GM23338 (cell line): ENCODE measurements at regions not wholly inside any gene's neighbourhood (a gene's known extent, or its start where the extent isn't known, plus 50 kb on each side); places are given as distances from the start of the nearest gene placed in this dataset.

Experiments used
- ATAC-seq: fragments of 200-7000 bp; cut with Tn5 transposase; 3 replicates; pipeline ENCODE4 v1.9.1; 2020
- DNase-seq: peaks from one replicate; pipeline ENCODE4 v3.0.0-alpha.2; 2015; ENCODE audit warnings: low spot score
- H2AFZ ChIP-seq: fragments of 200-600 bp; sonication (generic); 2 replicates; pipeline ENCODE4 v1.8.0; 2016; ENCODE audit warnings: antibody characterized with exemption, mild to moderate bottlenecking, moderate library complexity
- H3F3A ChIP-seq: fragments of 200-600 bp; sonication (generic); replicated peaks from 2 replicates; pipeline ENCODE4 v1.8.0; 2017; ENCODE audit warnings: antibody characterized with exemption, mixed run types, low read depth
- H3K27ac ChIP-seq: fragments of 200-600 bp; sonication (generic); 2 replicates; pipeline ENCODE4 v1.6.1; 2016; ENCODE audit warnings: low read depth
- H3K27me3 ChIP-seq: fragments of 200-600 bp; sonication (generic); 2 replicates; pipeline ENCODE4 v1.8.0; 2016; ENCODE audit warnings: mild to moderate bottlenecking, mixed run types, moderate library complexity; ENCODE audit not compliant: insufficient read depth
- H3K36me3 ChIP-seq: fragments of 200-600 bp; sonication (generic); 2 replicates; pipeline ENCODE4 v1.8.0; 2016; ENCODE audit warnings: mild to moderate bottlenecking; ENCODE audit not compliant: insufficient read depth
- H3K4me1 ChIP-seq: fragments of 200-600 bp; sonication (generic); 2 replicates; pipeline ENCODE4 v1.8.0; 2016; ENCODE audit warnings: mild to moderate bottlenecking, moderate library complexity; ENCODE audit not compliant: insufficient read depth
- H3K4me2 ChIP-seq: fragments of 200-600 bp; sonication (generic); 2 replicates; pipeline ENCODE4 v1.7.1; 2017; ENCODE audit warnings: mixed run types
- H3K4me3 ChIP-seq: fragments of 200-600 bp; sonication (generic); 2 replicates; pipeline ENCODE4 v1.6.1; 2016; ENCODE audit warnings: mixed run types
- H3K79me2 ChIP-seq: fragments of 200-600 bp; sonication (generic); replicated peaks from 2 replicates; pipeline ENCODE4 v1.8.0; 2017; ENCODE audit warnings: mild to moderate bottlenecking; ENCODE audit not compliant: insufficient read depth
- H3K9me2 ChIP-seq: fragments of 200-600 bp; sonication (generic); 2 replicates; pipeline ENCODE4 v1.8.0; 2017; ENCODE audit not compliant: insufficient read depth
- H4K20me1 ChIP-seq: fragments of 200-600 bp; sonication (generic); replicated peaks from 2 replicates; pipeline ENCODE4 v1.8.0; 2017; ENCODE audit warnings: mild to moderate bottlenecking; ENCODE audit not compliant: insufficient read depth
- H3K27ac Mint-ChIP-seq: 2 replicates; pipeline ENCODE4 v1.8.0; 2020; ENCODE audit warnings: inconsistent platforms, mild to moderate bottlenecking, moderate library complexity, mixed read lengths
- H3K27me3 Mint-ChIP-seq: 3 replicates; pipeline ENCODE4 v1.8.0; 2022; ENCODE audit warnings: low read depth, mild to moderate bottlenecking, moderate library complexity, mixed read lengths, inconsistent platforms; ENCODE audit not compliant: insufficient read depth, poor library complexity
- H3K36me3 Mint-ChIP-seq: 3 replicates; pipeline ENCODE4 v1.8.0; 2021; ENCODE audit warnings: low read depth, mild to moderate bottlenecking, inconsistent platforms, moderate library complexity, mixed read lengths
- H3K4me1 Mint-ChIP-seq: 3 replicates; pipeline ENCODE4 v1.8.0; 2020; ENCODE audit warnings: mild to moderate bottlenecking, inconsistent platforms, mixed read lengths
- H3K4me3 Mint-ChIP-seq: 3 replicates; pipeline ENCODE4 v1.8.0; 2021; ENCODE audit warnings: moderate library complexity, mild to moderate bottlenecking, inconsistent platforms, mixed read lengths
- H3K9me3 Mint-ChIP-seq: 3 replicates; pipeline ENCODE4 v1.8.0; 2020; ENCODE audit warnings: moderate library complexity, mild to moderate bottlenecking, inconsistent platforms, mixed read lengths
- CREB1 ChIP-seq: fragments of 250-450 bp; sonication (Bioruptor Pico); IDR thresholded peaks from 2 replicates; pipeline ENCODE4 v1.5.0; 2020; ENCODE audit warnings: low read depth, mild to moderate bottlenecking, moderate library complexity
- CTCF ChIP-seq, 2 experiments: fragments of 200-600 bp in 1 of 2; sonication (generic) in 1 of 2; conservative IDR thresholded peaks; 2 replicates each; pipeline versions ENCODE4 v1.5.1 to v1.6.1; 2016 to 2017; ENCODE audit warnings: antibody characterized with exemption in 2 of 2, low read depth in 2 of 2, mild to moderate bottlenecking in 2 of 2, moderate library complexity in 1 of 2
- ETS1 ChIP-seq: IDR thresholded peaks from 2 replicates; pipeline ENCODE4 v1.6.1; 2016; ENCODE audit warnings: antibody characterized with exemption
- EZH2 ChIP-seq: fragments of 200-600 bp; sonication (generic); IDR thresholded peaks from one replicate; pipeline ENCODE4 v1.8.0; 2017; ENCODE audit warnings: antibody characterized with exemption, mild to moderate bottlenecking, low read depth; ENCODE audit not compliant: unreplicated experiment
- EZH2phosphoT487 ChIP-seq: fragments of 200-600 bp; sonication (generic); IDR thresholded peaks from one replicate; pipeline ENCODE4 v1.8.1; 2018; ENCODE audit warnings: antibody characterized with exemption; ENCODE audit not compliant: unreplicated experiment
- JUNB ChIP-seq: IDR thresholded peaks from one replicate; pipeline ENCODE4 v1.6.1; 2016; ENCODE audit warnings: antibody characterized with exemption; ENCODE audit not compliant: unreplicated experiment
- NANOG ChIP-seq: IDR thresholded peaks from 2 replicates; pipeline ENCODE4 v1.6.1; 2016; ENCODE audit warnings: antibody characterized with exemption, borderline replicate concordance
- POLR2AphosphoS5 ChIP-seq: IDR thresholded peaks from 2 replicates; pipeline ENCODE4 v1.6.1; 2016; ENCODE audit warnings: antibody characterized with exemption, low read depth
- REST ChIP-seq: IDR thresholded peaks from one replicate; pipeline ENCODE4 v1.6.1; 2018; ENCODE audit warnings: antibody characterized with exemption; ENCODE audit not compliant: unreplicated experiment
- STAT1 ChIP-seq: IDR thresholded peaks from one replicate; pipeline ENCODE4 v1.6.1; 2016; ENCODE audit warnings: antibody characterized with exemption; ENCODE audit not compliant: unreplicated experiment
- ZNF114 ChIP-seq: fragments of 250-450 bp; sonication (Bioruptor Pico); IDR thresholded peaks from 2 replicates; pipeline ENCODE4 v1.5.0; 2020; ENCODE audit warnings: mild to moderate bottlenecking, moderate library complexity
- ZNF331 ChIP-seq: fragments of 250-450 bp; sonication (Bioruptor Pico); IDR thresholded peaks from 2 replicates; pipeline ENCODE4 v1.5.0; 2020; ENCODE audit warnings: low read depth, mild to moderate bottlenecking, moderate library complexity
- ZNF462 ChIP-seq: fragments of 250-450 bp; sonication (Bioruptor Pico); IDR thresholded peaks from 2 replicates; pipeline ENCODE4 v1.5.0; 2020; ENCODE audit warnings: mild to moderate bottlenecking, moderate library complexity

- H3K79me2 ChIP-seq, result no peaks in the 10 kb centered on the region
- TF ChIP-seq ZNF114 (no peak), POLR2AphosphoS5 (no peak), REST (no peak), JUNB (no peak), CREB1 (CRISPR knock-in tag) (no peak), EZH2 (no peak), ZNF462 (no peak), NANOG (no peak), CTCF (conservative IDR thresholded peaks at IDR 0.05; ENCODE audit: low read depth in 2 of 2) (no peak), STAT1 (no peak), ETS1 (no peak), ZNF331 (no peak), EZH2phosphoT487 (no peak)
- H2AFZ ChIP-seq, result no peak overlapping the region
- H3K4me1 ChIP-seq, result 0 out of 2 replicates have a peak, but pooled peaks cover under 1% of the 10 kb centered on the region
- Mint-ChIP-seq H3K4me1 (peaks cover 8% of the 10 kb centered on the region), H3K27ac (no peak overlapping the region), H3K36me3 (no peaks in the 10 kb centered on the region; the same call in 2 of the 3 replicates), H3K9me3 (no peaks in the 10 kb centered on the region), H3K27me3 (peaks cover 2% of the 10 kb centered on the region), H3K4me3 (no peak overlapping the region)
- ATAC-seq (no peak), DNase-seq (no peak)
- H3K27ac ChIP-seq, result no peak overlapping the region
- H3K36me3 ChIP-seq, result no peaks in the 10 kb centered on the region
- no peak overlapping the region for H3K4me2 ChIP-seq
- no peaks in the 10 kb centered on the region; the same call in 1 of the 2 replicates for H3F3A ChIP-seq
- H3K9me2 ChIP-seq, result no peaks in the 10 kb centered on the region
- no peak overlapping the region for H3K4me3 ChIP-seq
- no peaks in the 10 kb centered on the region for H4K20me1 ChIP-seq
- H3K27me3 ChIP-seq, result no peaks in the 10 kb centered on the region
These were observed 93.6 kb downstream of the USP22 start for GRCh38 chr17:20948984-20949777.
